HepG2 (cell line): ENCODE measurements at regions not wholly inside any gene's neighbourhood (a gene's known extent, or its start where the extent isn't known, plus 50 kb on each side); places are given as distances from the start of the nearest gene placed in this dataset.

Experiments used
- AGO2 ChIP-seq: fragments of 200-400 bp; formaldehyde crosslinking; optimal IDR thresholded peaks from 2 replicates; pipeline ENCODE3; 2017; ENCODE audit warnings: mild to moderate bottlenecking, low read depth, low read length, moderate library complexity
- CBX5 ChIP-seq: sonication (generic); formaldehyde crosslinking; IDR thresholded peaks from 2 replicates; pipeline ENCODE4 v1.4.0; 2020; ENCODE audit warnings: missing genetic modification reagents, borderline replicate concordance
- HMG20A ChIP-seq: IDR thresholded peaks from 2 replicates; pipeline ENCODE4 v1.6.1; 2016; ENCODE audit warnings: borderline replicate concordance
- NCOR1 ChIP-seq: fragments of 200-600 bp; sonication (generic); IDR thresholded peaks from 2 replicates; pipeline ENCODE4 v1.7.0; 2017; ENCODE audit warnings: antibody characterized with exemption, low read length, borderline replicate concordance
- SP2 ChIP-seq: sonication (generic); formaldehyde crosslinking; IDR thresholded peaks from 2 replicates; pipeline ENCODE4 v1.5.1; 2020; ENCODE audit warnings: mild to moderate bottlenecking, missing genetic modification reagents
- TOE1 ChIP-seq: sonication (generic); formaldehyde crosslinking; IDR thresholded peaks from 2 replicates; pipeline ENCODE4 v1.4.0; 2020; ENCODE audit warnings: mild to moderate bottlenecking, missing genetic modification reagents
- ZNF138 ChIP-seq: sonication (generic); formaldehyde crosslinking; IDR thresholded peaks from 2 replicates; pipeline ENCODE4 v1.5.0; 2020; ENCODE audit warnings: mild to moderate bottlenecking, low read depth, missing genetic modification reagents
- ZNF317 ChIP-seq: sonication (generic); formaldehyde crosslinking; IDR thresholded peaks from 2 replicates; pipeline ENCODE4 v1.5.0; 2020; ENCODE audit warnings: mild to moderate bottlenecking, missing genetic modification reagents
- ZNF326 ChIP-seq: sonication (generic); formaldehyde crosslinking; IDR thresholded peaks from 2 replicates; pipeline ENCODE4 v1.4.0; 2020; ENCODE audit warnings: missing genetic modification reagents, borderline replicate concordance
- ZNF652 ChIP-seq: IDR thresholded peaks from 2 replicates; pipeline ENCODE4 v1.6.1; 2016; ENCODE audit warnings: low read depth, borderline replicate concordance
- TF ChIP-seq, protein P1 (sequence below): sonication (generic); formaldehyde crosslinking; IDR thresholded peaks from 2 replicates; pipeline ENCODE4 v1.4.0; 2020; ENCODE audit warnings: missing genetic modification reagents, borderline replicate concordance
- TF ChIP-seq, protein P2 (sequence below): sonication (generic); formaldehyde crosslinking; IDR thresholded peaks from 2 replicates; pipeline ENCODE4 v1.4.0; 2020; ENCODE audit warnings: missing genetic modification reagents, borderline replicate concordance
- TF ChIP-seq, protein P3 (sequence below): sonication (generic); formaldehyde crosslinking; IDR thresholded peaks from 2 replicates; pipeline ENCODE4 v1.4.0; 2020; ENCODE audit warnings: mild to moderate bottlenecking, missing genetic modification reagents

DNA sequence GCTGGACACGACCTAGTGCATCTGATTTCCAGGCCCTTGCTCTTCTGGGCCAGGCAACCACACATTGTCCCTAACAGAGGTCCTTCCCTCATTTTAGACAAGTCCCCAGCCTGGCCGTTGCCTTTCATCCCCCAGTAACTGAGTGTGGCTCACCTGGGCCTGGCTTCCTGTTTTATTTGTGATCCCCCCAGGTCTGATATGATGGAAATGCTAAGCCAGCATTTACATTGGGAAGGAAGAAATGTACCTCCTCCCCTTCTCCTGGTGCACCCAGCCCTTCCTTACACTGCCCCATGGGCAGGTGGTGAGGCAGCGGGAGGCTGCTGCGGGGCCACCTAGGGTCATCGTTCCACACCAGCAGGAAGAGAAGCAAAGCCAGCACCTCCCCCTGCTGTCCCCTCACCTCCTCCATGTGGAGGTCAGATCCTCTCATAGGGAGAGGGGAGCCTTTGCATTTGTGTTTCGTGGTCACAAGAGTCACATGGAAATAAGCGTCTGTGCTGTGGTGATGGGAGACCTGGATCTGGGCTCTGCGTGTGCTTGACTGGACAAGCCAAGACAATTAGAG, 108.8 kb downstream of the GLRX3 start (continued):
- TF ChIP-seq CBX5 (CRISPR knock-in tag) (no peak), ZNF326 (no peak), TOE1 (CRISPR knock-in tag) (no peak), HMG20A (no peak), ZNF652 (no peak), NCOR1 (no peak), SP2 (CRISPR knock-in tag) (no peak), ZNF317 (no peak), AGO2 (no peak), ZNF138 (CRISPR knock-in tag) (no peak)
- TF ChIP-seq, protein P1, sequence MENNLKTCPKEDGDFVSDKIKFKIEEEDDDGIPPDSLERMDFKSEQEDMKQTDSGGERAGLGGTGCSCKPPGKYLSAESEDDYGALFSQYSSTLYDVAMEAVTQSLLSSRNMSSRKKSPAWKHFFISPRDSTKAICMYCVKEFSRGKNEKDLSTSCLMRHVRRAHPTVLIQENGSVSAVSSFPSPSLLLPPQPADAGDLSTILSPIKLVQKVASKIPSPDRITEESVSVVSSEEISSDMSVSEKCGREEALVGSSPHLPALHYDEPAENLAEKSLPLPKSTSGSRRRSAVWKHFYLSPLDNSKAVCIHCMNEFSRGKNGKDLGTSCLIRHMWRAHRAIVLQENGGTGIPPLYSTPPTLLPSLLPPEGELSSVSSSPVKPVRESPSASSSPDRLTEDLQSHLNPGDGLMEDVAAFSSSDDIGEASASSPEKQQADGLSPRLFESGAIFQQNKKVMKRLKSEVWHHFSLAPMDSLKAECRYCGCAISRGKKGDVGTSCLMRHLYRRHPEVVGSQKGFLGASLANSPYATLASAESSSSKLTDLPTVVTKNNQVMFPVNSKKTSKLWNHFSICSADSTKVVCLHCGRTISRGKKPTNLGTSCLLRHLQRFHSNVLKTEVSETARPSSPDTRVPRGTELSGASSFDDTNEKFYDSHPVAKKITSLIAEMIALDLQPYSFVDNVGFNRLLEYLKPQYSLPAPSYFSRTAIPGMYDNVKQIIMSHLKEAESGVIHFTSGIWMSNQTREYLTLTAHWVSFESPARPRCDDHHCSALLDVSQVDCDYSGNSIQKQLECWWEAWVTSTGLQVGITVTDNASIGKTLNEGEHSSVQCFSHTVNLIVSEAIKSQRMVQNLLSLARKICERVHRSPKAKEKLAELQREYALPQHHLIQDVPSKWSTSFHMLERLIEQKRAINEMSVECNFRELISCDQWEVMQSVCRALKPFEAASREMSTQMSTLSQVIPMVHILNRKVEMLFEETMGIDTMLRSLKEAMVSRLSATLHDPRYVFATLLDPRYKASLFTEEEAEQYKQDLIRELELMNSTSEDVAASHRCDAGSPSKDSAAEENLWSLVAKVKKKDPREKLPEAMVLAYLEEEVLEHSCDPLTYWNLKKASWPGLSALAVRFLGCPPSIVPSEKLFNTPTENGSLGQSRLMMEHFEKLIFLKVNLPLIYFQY (CRISPR knock-in tag), result no peak
- TF ChIP-seq, protein P2, sequence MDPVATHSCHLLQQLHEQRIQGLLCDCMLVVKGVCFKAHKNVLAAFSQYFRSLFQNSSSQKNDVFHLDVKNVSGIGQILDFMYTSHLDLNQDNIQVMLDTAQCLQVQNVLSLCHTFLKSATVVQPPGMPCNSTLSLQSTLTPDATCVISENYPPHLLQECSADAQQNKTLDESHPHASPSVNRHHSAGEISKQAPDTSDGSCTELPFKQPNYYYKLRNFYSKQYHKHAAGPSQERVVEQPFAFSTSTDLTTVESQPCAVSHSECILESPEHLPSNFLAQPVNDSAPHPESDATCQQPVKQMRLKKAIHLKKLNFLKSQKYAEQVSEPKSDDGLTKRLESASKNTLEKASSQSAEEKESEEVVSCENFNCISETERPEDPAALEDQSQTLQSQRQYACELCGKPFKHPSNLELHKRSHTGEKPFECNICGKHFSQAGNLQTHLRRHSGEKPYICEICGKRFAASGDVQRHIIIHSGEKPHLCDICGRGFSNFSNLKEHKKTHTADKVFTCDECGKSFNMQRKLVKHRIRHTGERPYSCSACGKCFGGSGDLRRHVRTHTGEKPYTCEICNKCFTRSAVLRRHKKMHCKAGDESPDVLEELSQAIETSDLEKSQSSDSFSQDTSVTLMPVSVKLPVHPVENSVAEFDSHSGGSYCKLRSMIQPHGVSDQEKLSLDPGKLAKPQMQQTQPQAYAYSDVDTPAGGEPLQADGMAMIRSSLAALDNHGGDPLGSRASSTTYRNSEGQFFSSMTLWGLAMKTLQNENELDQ (CRISPR knock-in tag), result no peak
- TF ChIP-seq, protein P3, sequence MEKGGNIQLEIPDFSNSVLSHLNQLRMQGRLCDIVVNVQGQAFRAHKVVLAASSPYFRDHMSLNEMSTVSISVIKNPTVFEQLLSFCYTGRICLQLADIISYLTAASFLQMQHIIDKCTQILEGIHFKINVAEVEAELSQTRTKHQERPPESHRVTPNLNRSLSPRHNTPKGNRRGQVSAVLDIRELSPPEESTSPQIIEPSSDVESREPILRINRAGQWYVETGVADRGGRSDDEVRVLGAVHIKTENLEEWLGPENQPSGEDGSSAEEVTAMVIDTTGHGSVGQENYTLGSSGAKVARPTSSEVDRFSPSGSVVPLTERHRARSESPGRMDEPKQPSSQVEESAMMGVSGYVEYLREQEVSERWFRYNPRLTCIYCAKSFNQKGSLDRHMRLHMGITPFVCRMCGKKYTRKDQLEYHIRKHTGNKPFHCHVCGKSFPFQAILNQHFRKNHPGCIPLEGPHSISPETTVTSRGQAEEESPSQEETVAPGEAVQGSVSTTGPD (CRISPR knock-in tag), result no peak
